ENCODE measurements at regions not wholly inside any gene's neighbourhood (a gene's known extent, or its start where the extent isn't known, plus 50 kb on each side); places are given as distances from the start of the nearest gene placed in this dataset.
A peak's percentile ranks its signal among the peaks of the same experiment; 100 is the strongest.

- Histone ChIP-seq H3K9me3 (ENCODE audit: control insufficient read depth in 2 of 2, insufficient read depth in 1 of 2, low read length in 1 of 2) (no peaks in the 10 kb centered on the region), H3K36me3 (ENCODE audit: control insufficient read depth in 2 of 2, insufficient read depth in 2 of 2, low read length in 1 of 2) (no peaks in the 10 kb centered on the region), H3K4me1 (ENCODE audit: control insufficient read depth in 2 of 2, insufficient read depth in 2 of 2, low read length in 2 of 2) (peaks cover 0 to 11% of the 10 kb centered on the region in 2 donors), H3K4me3 (ENCODE audit: low read length in 2 of 2) (no peak overlapping the region), H3K27me3 (ENCODE audit: control insufficient read depth in 2 of 2, insufficient read depth in 1 of 2, low read length in 1 of 2) (no peaks in the 10 kb centered on the region), H3K27ac (ENCODE audit: low read depth in 1 of 2, low read length in 1 of 2) (no peak overlapping the region)
- 93% methylated on average over 13 of the region's 13 CpGs for WGBS
- no peak for DNase-seq (ENCODE audit: low read depth in 6 of 9, low spot score in 9 of 9)
Measured at GRCh38 chr18:78666666-78667335, 312.8 kb upstream of the SALL3 start.

DNA sequence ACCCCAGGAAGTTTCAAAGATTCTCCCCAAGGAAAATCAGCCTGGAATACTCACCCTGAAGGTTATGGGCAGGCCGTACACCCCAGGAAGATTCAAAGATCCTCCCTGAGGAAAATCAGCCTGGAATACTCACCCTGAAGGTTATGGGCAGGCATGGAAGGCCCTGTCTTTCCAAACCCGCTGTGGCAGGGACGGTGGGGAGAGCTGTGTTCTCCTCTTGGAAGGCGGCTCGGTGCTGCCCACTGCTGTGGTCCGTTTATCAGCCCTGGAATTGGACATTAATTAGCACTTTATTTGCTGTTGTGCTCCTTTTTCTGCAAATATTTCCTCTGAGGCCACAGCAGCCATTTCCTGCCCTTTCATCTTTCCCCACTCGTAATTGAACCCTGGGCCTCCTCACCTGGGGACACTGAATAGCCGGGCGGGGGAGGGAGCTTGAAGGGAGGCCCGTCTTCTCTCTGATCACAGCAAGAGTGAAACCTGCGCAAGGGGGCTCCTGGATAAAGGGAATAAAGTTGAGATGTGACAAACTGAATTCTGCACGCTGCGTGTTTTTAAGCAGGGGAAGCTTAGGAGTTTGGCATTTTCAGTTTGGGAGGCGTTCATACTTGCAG, 308.7 kb upstream of the SALL3 start:
- H3K4me3 ChIP-seq (ENCODE audit: low read length in 2 of 2) = no peak overlapping the region
- H3K27me3 ChIP-seq (ENCODE audit: control insufficient read depth in 2 of 2, insufficient read depth in 1 of 2, low read length in 1 of 2) = peaks cover 0 to 2% of the 10 kb centered on the region in 2 donors
- H3K9me3 ChIP-seq (ENCODE audit: control insufficient read depth in 2 of 2, insufficient read depth in 1 of 2, low read length in 1 of 2) = no peaks in the 10 kb centered on the region
- peaks cover 2 to 27% of the 10 kb centered on the region in 2 donors for H3K4me1 ChIP-seq (ENCODE audit: control insufficient read depth in 2 of 2, insufficient read depth in 2 of 2, low read length in 2 of 2)
- H3K27ac ChIP-seq (ENCODE audit: low read depth in 1 of 2, low read length in 1 of 2) = no peak overlapping the region
- H3K36me3 ChIP-seq (ENCODE audit: control insufficient read depth in 2 of 2, insufficient read depth in 2 of 2, low read length in 1 of 2) = no peaks in the 10 kb centered on the region
- no peak for DNase-seq (ENCODE audit: low read depth in 6 of 9, low spot score in 9 of 9)
- WGBS = 72% methylated on average over 14 of the region's 14 CpGs

GRCh38 chr18:78671551-78671950, 308.1 kb upstream of the SALL3 start:
- 90% methylated on average over 15 of the region's 15 CpGs for WGBS
- Histone ChIP-seq H3K4me1 (ENCODE audit: control insufficient read depth in 2 of 2, insufficient read depth in 2 of 2, low read length in 2 of 2) (peaks cover 2 to 31% of the 10 kb centered on the region in 2 donors), H3K9me3 (ENCODE audit: control insufficient read depth in 2 of 2, insufficient read depth in 1 of 2, low read length in 1 of 2) (no peaks in the 10 kb centered on the region), H3K4me3 (ENCODE audit: low read length in 2 of 2) (no peak overlapping the region), H3K36me3 (ENCODE audit: control insufficient read depth in 2 of 2, insufficient read depth in 2 of 2, low read length in 1 of 2) (no peaks in the 10 kb centered on the region), H3K27ac (ENCODE audit: low read depth in 1 of 2, low read length in 1 of 2) (no peak overlapping the region), H3K27me3 (ENCODE audit: control insufficient read depth in 2 of 2, insufficient read depth in 1 of 2, low read length in 1 of 2) (peaks cover 0 to 2% of the 10 kb centered on the region in 2 donors)
- no peak for DNase-seq (ENCODE audit: low read depth in 6 of 9, low spot score in 9 of 9)

GRCh38 chr18:78672862-78673446, 306.7 kb upstream of the SALL3 start:
- H3K9me3 ChIP-seq (ENCODE audit: control insufficient read depth in 2 of 2, insufficient read depth in 1 of 2, low read length in 1 of 2) = no peaks in the 10 kb centered on the region
- no peaks in the 10 kb centered on the region for H3K36me3 ChIP-seq (ENCODE audit: control insufficient read depth in 2 of 2, insufficient read depth in 2 of 2, low read length in 1 of 2)
- H3K4me3 ChIP-seq (ENCODE audit: low read length in 2 of 2) = no peak overlapping the region
- no peak overlapping the region for H3K27ac ChIP-seq (ENCODE audit: low read depth in 1 of 2, low read length in 1 of 2)
- H3K4me1 ChIP-seq (ENCODE audit: control insufficient read depth in 2 of 2, insufficient read depth in 2 of 2, low read length in 2 of 2) = peaks cover 11 to 45% of the 10 kb centered on the region in 2 donors
- H3K27me3 ChIP-seq (ENCODE audit: control insufficient read depth in 2 of 2, insufficient read depth in 1 of 2, low read length in 1 of 2) = peaks cover 0 to 2% of the 10 kb centered on the region in 2 donors
- no peak for DNase-seq (ENCODE audit: low read depth in 6 of 9, low spot score in 9 of 9)
- WGBS = 86% methylated on average over 21 of the region's 21 CpGs

DNA sequence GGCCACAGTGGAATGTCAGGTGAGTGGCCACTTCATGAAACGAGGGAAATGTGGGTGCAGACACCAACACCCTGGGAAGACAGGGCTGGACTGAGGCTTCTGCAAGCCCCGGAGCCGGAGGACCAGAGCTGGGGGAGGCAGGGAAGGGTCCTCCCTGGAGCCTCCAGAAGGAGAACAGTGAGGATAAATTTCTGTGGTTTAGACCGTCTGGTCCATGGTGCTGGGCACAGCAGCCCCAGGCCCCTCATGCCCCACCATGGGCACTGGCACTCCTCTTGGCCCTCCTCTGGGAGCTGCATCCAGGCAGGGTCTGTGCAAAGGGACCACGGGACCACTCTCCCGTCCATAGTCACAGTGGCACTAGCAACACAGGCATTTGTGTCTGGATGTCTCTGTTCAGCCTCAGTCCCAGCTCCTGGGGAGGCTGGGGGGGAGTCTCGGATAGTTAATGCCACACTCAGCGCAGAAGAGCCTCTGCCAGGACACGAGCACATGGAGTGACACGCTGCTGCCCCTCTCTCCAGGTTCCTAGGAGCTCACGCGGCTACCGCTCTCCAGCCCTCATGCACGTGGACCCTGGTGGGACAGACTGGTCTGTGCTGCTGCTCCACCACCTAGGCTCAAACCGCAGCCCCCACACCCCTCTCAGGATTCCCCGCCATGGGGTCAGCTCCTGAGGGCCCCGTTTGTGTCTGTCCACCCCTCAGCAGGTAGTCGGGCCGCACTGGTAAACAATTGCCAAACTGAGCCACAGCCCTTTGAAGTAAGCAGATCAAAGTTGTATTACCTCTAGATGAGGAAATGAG, 305.9 kb upstream of the SALL3 start:
- H3K27ac ChIP-seq (ENCODE audit: low read depth in 1 of 2, low read length in 1 of 2) = no peak overlapping the region
- no peaks in the 10 kb centered on the region for H3K36me3 ChIP-seq (ENCODE audit: control insufficient read depth in 2 of 2, insufficient read depth in 2 of 2, low read length in 1 of 2)
- H3K4me1 ChIP-seq (ENCODE audit: control insufficient read depth in 2 of 2, insufficient read depth in 2 of 2, low read length in 2 of 2) = peaks cover 14 to 53% of the 10 kb centered on the region in 2 donors
- H3K4me3 ChIP-seq (ENCODE audit: low read length in 2 of 2) = no peak overlapping the region
- no peaks in the 10 kb centered on the region for H3K9me3 ChIP-seq (ENCODE audit: control insufficient read depth in 2 of 2, insufficient read depth in 1 of 2, low read length in 1 of 2)
- H3K27me3 ChIP-seq (ENCODE audit: control insufficient read depth in 2 of 2, insufficient read depth in 1 of 2, low read length in 1 of 2) = peaks cover 0 to 2% of the 10 kb centered on the region in 2 donors
- DNase-seq (ENCODE audit: low read depth in 6 of 9, low spot score in 9 of 9) = no peak
- WGBS = 80% methylated on average over 19 of the region's 19 CpGs

DNA sequence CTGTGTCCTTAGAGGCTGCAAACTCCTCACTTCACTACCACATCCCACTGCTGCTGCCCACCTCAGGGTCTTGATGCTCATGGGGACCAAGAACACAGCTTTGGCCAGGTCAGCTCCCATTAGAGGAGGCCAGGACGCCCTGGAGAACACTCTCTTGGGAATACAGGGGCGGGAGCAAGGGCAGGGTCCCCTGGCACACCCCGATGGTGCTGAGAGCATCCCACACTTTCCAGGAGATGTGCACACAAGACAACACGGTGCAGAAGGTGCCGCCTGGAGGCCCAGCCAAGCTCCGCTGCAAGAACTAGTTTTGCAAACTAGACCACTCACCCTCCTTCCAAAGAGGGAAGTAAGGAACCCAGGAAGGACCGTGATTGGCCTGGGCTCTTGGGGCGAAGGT, 304.4 kb upstream of the SALL3 start:
- Histone ChIP-seq H3K9me3 (ENCODE audit: control insufficient read depth in 2 of 2, insufficient read depth in 1 of 2, low read length in 1 of 2) (no peaks in the 10 kb centered on the region), H3K27me3 (ENCODE audit: control insufficient read depth in 2 of 2, insufficient read depth in 1 of 2, low read length in 1 of 2) (peaks cover 0 to 2% of the 10 kb centered on the region in 2 donors), H3K4me1 (ENCODE audit: control insufficient read depth in 2 of 2, insufficient read depth in 2 of 2, low read length in 2 of 2) (peaks cover 14 to 57% of the 10 kb centered on the region in 2 donors), H3K4me3 (ENCODE audit: low read length in 2 of 2) (no peak overlapping the region), H3K27ac (ENCODE audit: low read depth in 1 of 2, low read length in 1 of 2) (no peak overlapping the region), H3K36me3 (ENCODE audit: control insufficient read depth in 2 of 2, insufficient read depth in 2 of 2, low read length in 1 of 2) (no peaks in the 10 kb centered on the region)
- 85% methylated on average over 8 of the region's 8 CpGs for WGBS
- DNase-seq (ENCODE audit: low read depth in 6 of 9, low spot score in 9 of 9) = no peak

- Histone ChIP-seq H3K36me3 (ENCODE audit: control insufficient read depth in 2 of 2, insufficient read depth in 2 of 2, low read length in 1 of 2) (no peaks in the 10 kb centered on the region), H3K4me3 (ENCODE audit: low read length in 2 of 2) (no peak overlapping the region), H3K27ac (ENCODE audit: low read depth in 1 of 2, low read length in 1 of 2) (no peak overlapping the region), H3K9me3 (ENCODE audit: control insufficient read depth in 2 of 2, insufficient read depth in 1 of 2, low read length in 1 of 2) (no peaks in the 10 kb centered on the region), H3K4me1 (ENCODE audit: control insufficient read depth in 2 of 2, insufficient read depth in 2 of 2, low read length in 2 of 2) (peaks cover 14 to 46% of the 10 kb centered on the region in 2 donors), H3K27me3 (ENCODE audit: control insufficient read depth in 2 of 2, insufficient read depth in 1 of 2, low read length in 1 of 2) (peaks cover 0 to 2% of the 10 kb centered on the region in 2 donors)
- WGBS = 90% methylated on average over 19 of the region's 19 CpGs
- no peak for DNase-seq (ENCODE audit: low read depth in 6 of 9, low spot score in 9 of 9)
Measured at GRCh38 chr18:78676622-78677482, 302.8 kb upstream of the SALL3 start.

GRCh38 chr18:78677483-78678317, 301.9 kb upstream of the SALL3 start:
- peaks cover 14 to 46% of the 10 kb centered on the region in 2 donors for H3K4me1 ChIP-seq (ENCODE audit: control insufficient read depth in 2 of 2, insufficient read depth in 2 of 2, low read length in 2 of 2)
- peak overlapping the region in 1 of 2 donors; percentile 1 for H3K27ac ChIP-seq (ENCODE audit: low read depth in 1 of 2, low read length in 1 of 2)
- peaks cover 0 to 2% of the 10 kb centered on the region in 2 donors for H3K27me3 ChIP-seq (ENCODE audit: control insufficient read depth in 2 of 2, insufficient read depth in 1 of 2, low read length in 1 of 2)
- WGBS = 88% methylated on average over 25 of the region's 25 CpGs
- no peak overlapping the region for H3K4me3 ChIP-seq (ENCODE audit: low read length in 2 of 2)
- no peaks in the 10 kb centered on the region for H3K9me3 ChIP-seq (ENCODE audit: control insufficient read depth in 2 of 2, insufficient read depth in 1 of 2, low read length in 1 of 2)
- no peak for DNase-seq (ENCODE audit: low read depth in 6 of 9, low spot score in 9 of 9)
- no peaks in the 10 kb centered on the region for H3K36me3 ChIP-seq (ENCODE audit: control insufficient read depth in 2 of 2, insufficient read depth in 2 of 2, low read length in 1 of 2)

Measured in thymus (tissue), 11 donors.